NT2/D1 (cell line): ENCODE measurements at regions not wholly inside any gene's neighbourhood (a gene's known extent, or its start where the extent isn't known, plus 50 kb on each side); places are given as distances from the start of the nearest gene placed in this dataset.

Experiments
- SUZ12 ChIP-seq: IDR thresholded peaks from 2 replicates; pipeline ENCODE4 v1.6.1; 2011; ENCODE audit not compliant: insufficient read length, insufficient read depth; ENCODE audit errors: extremely low read depth
- YY1 ChIP-seq: IDR thresholded peaks from 2 replicates; pipeline ENCODE4 v1.6.1; 2011; ENCODE audit not compliant: insufficient read length, insufficient read depth

DNA sequence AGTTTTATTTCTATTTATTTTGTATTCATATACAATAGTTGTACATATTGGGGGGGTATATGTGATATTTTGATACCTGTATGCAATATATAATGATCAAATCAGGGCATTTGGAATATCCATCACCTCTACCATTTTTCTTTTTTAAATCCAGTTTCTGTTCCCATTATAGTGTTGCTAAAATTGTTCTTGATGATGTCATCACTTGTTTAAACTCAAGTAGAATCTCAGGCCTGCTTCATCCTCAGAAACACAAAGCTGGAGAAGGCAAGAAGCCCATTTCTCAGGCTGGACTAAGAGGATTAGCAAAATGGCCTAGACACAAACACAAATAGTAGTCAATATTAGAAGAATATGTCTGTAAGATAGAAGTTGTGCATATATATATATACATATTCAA is 747.1 kb upstream of the ACVR2A start:
- TF ChIP-seq SUZ12 (no peak), YY1 (no peak)
